ENCODE measurements at regions not wholly inside any gene's neighbourhood (a gene's known extent, or its start where the extent isn't known, plus 50 kb on each side); places are given as distances from the start of the nearest gene placed in this dataset.

GRCh38 chr7:131623154-131623553 lies 66.7 kb upstream of the PODXL start:
- no peaks in the 10 kb centered on the region for H3K9me3 ChIP-seq (ENCODE audit: insufficient read depth, low read depth)
- no peak overlapping the region for H3K4me2 ChIP-seq
- no peaks in the 10 kb centered on the region for H4K20me1 ChIP-seq (ENCODE audit: insufficient read depth)
- CTCF ChIA-PET: no interaction called here
- H2AFZ ChIP-seq: no peak overlapping the region
- TF ChIP-seq, protein P1, sequence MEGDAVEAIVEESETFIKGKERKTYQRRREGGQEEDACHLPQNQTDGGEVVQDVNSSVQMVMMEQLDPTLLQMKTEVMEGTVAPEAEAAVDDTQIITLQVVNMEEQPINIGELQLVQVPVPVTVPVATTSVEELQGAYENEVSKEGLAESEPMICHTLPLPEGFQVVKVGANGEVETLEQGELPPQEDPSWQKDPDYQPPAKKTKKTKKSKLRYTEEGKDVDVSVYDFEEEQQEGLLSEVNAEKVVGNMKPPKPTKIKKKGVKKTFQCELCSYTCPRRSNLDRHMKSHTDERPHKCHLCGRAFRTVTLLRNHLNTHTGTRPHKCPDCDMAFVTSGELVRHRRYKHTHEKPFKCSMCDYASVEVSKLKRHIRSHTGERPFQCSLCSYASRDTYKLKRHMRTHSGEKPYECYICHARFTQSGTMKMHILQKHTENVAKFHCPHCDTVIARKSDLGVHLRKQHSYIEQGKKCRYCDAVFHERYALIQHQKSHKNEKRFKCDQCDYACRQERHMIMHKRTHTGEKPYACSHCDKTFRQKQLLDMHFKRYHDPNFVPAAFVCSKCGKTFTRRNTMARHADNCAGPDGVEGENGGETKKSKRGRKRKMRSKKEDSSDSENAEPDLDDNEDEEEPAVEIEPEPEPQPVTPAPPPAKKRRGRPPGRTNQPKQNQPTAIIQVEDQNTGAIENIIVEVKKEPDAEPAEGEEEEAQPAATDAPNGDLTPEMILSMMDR (conservative IDR thresholded peaks at IDR 0.05): no peak
- TF ChIP-seq EZH2 (IDR thresholded peaks at IDR 0.05; ENCODE audit: low read depth): no peak
- no peak overlapping the region for H3K4me3 ChIP-seq
- intact Hi-C loops (cut with micrococcal nuclease; ENCODE audit: unreplicated experiment): no loop called here
- no peak overlapping the region for H3K27ac ChIP-seq
- H3K4me1 ChIP-seq (replicated peaks; ENCODE audit: insufficient read depth): peaks cover 52% of the 10 kb centered on the region
- BruUV-seq (replicated peaks): no TSS peak
- no peaks in the 10 kb centered on the region for H3K79me2 ChIP-seq (ENCODE audit: low read depth)
- H3K36me3 ChIP-seq (ENCODE audit: low read depth): no peaks in the 10 kb centered on the region
- no peaks in the 10 kb centered on the region for H3K27me3 ChIP-seq (ENCODE audit: insufficient read depth, low read depth)
- POLR2A ChIA-PET (ENCODE audit: unreplicated experiment): no interaction called here
- DNase-seq: no peak
- no peaks in the 10 kb centered on the region for H3K9me2 ChIP-seq (ENCODE audit: insufficient read depth)
- peaks cover 40% of the 10 kb centered on the region for H3F3A ChIP-seq (ENCODE audit: insufficient read depth, low read depth)

- no peaks in the 10 kb centered on the region for H4K20me1 ChIP-seq (ENCODE audit: insufficient read depth)
- no peak overlapping the region for H3K4me3 ChIP-seq
- BruUV-seq (replicated peaks): no TSS peak
- no peaks in the 10 kb centered on the region for H3K9me2 ChIP-seq (ENCODE audit: insufficient read depth)
- H3K27me3 ChIP-seq (ENCODE audit: insufficient read depth, low read depth): no peaks in the 10 kb centered on the region
- DNase-seq: no peak
- CTCF ChIA-PET: no interaction called here
- H3F3A ChIP-seq (ENCODE audit: insufficient read depth, low read depth): peaks cover 34% of the 10 kb centered on the region
- H3K4me2 ChIP-seq: no peak overlapping the region
- POLR2A ChIA-PET (ENCODE audit: unreplicated experiment): no interaction called here
- H3K36me3 ChIP-seq (ENCODE audit: low read depth): no peaks in the 10 kb centered on the region
- intact Hi-C loops (cut with micrococcal nuclease; ENCODE audit: unreplicated experiment): no loop called here
- no peak for TF ChIP-seq EZH2 (IDR thresholded peaks at IDR 0.05; ENCODE audit: low read depth)
- TF ChIP-seq, protein P1 (conservative IDR thresholded peaks at IDR 0.05): no peak
- H2AFZ ChIP-seq: no peak overlapping the region
- no peaks in the 10 kb centered on the region for H3K9me3 ChIP-seq (ENCODE audit: insufficient read depth, low read depth)
- H3K27ac ChIP-seq: no peak overlapping the region
- peaks cover 41% of the 10 kb centered on the region for H3K4me1 ChIP-seq (replicated peaks; ENCODE audit: insufficient read depth)
- no peaks in the 10 kb centered on the region for H3K79me2 ChIP-seq (ENCODE audit: low read depth)
These were observed 65.2 kb upstream of the PODXL start for GRCh38 chr7:131621652-131622051.

GRCh38 chr7:131620673-131621609 lies 64.5 kb upstream of the PODXL start:
- TF ChIP-seq, protein P1 (conservative IDR thresholded peaks at IDR 0.05): no peak
- TF ChIP-seq EZH2 (IDR thresholded peaks at IDR 0.05; ENCODE audit: low read depth): no peak

More at GRCh38 chr7:131620673-131621609, 64.5 kb upstream of the PODXL start:
- H2AFZ ChIP-seq: no peak overlapping the region
- no peaks in the 10 kb centered on the region for H3K36me3 ChIP-seq (ENCODE audit: low read depth)
- H3K9me2 ChIP-seq (ENCODE audit: insufficient read depth): no peaks in the 10 kb centered on the region
- POLR2A ChIA-PET (ENCODE audit: unreplicated experiment): no interaction called here
- no peaks in the 10 kb centered on the region for H3K9me3 ChIP-seq (ENCODE audit: insufficient read depth, low read depth)
- peaks cover 27% of the 10 kb centered on the region for H3F3A ChIP-seq (ENCODE audit: insufficient read depth, low read depth)
- H3K4me3 ChIP-seq: no peak overlapping the region
- H3K79me2 ChIP-seq (ENCODE audit: low read depth): no peaks in the 10 kb centered on the region
- H3K27me3 ChIP-seq (ENCODE audit: insufficient read depth, low read depth): no peaks in the 10 kb centered on the region
- H3K27ac ChIP-seq: no peak overlapping the region
- intact Hi-C loops (cut with micrococcal nuclease; ENCODE audit: unreplicated experiment): no loop called here
- no peaks in the 10 kb centered on the region for H4K20me1 ChIP-seq (ENCODE audit: insufficient read depth)
- DNase-seq: peak in 1 of 2 experiments; percentile 16
- H3K4me1 ChIP-seq (replicated peaks; ENCODE audit: insufficient read depth): peaks cover 34% of the 10 kb centered on the region
- H3K4me2 ChIP-seq: no peak overlapping the region
- CTCF ChIA-PET: no interaction called here
- no TSS peak for BruUV-seq (replicated peaks)
